ENCODE measurements at regions not wholly inside any gene's neighbourhood (a gene's known extent, or its start where the extent isn't known, plus 50 kb on each side); places are given as distances from the start of the nearest gene placed in this dataset.

DNA sequence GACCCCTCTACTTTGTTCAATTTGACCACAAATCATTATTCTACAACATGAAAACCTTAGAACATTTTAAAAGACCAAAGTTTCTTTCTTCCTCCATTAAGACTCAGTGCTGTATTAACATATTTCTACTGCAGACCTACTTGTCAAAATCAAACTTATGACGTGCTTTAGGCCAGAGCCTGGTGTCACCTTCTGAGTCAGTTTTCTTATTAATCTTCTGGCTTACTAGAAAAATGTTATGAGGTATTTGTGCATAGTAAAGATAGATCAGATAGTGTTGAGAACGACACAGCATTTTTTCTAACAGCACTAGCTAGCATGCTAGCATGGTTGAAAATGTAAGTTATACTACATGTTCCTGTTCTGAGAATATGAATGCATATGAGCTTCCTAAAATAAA lies 333.6 kb upstream of the FAM241A start:
- TF ChIP-seq, protein P1, sequence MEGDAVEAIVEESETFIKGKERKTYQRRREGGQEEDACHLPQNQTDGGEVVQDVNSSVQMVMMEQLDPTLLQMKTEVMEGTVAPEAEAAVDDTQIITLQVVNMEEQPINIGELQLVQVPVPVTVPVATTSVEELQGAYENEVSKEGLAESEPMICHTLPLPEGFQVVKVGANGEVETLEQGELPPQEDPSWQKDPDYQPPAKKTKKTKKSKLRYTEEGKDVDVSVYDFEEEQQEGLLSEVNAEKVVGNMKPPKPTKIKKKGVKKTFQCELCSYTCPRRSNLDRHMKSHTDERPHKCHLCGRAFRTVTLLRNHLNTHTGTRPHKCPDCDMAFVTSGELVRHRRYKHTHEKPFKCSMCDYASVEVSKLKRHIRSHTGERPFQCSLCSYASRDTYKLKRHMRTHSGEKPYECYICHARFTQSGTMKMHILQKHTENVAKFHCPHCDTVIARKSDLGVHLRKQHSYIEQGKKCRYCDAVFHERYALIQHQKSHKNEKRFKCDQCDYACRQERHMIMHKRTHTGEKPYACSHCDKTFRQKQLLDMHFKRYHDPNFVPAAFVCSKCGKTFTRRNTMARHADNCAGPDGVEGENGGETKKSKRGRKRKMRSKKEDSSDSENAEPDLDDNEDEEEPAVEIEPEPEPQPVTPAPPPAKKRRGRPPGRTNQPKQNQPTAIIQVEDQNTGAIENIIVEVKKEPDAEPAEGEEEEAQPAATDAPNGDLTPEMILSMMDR (IDR thresholded peaks at IDR 0.05; ENCODE audit: poor library complexity) = no peak
- TF ChIP-seq EZH2phosphoT487 (IDR thresholded peaks at IDR 0.05; ENCODE audit: low read depth, severe bottlenecking, unreplicated experiment) (no peak), EZH2 (IDR thresholded peaks at IDR 0.05; ENCODE audit: borderline replicate concordance) (no peak)
